ENCODE measurements at regions not wholly inside any gene's neighbourhood (a gene's known extent, or its start where the extent isn't known, plus 50 kb on each side); places are given as distances from the start of the nearest gene placed in this dataset.

- H3K4me2 ChIP-seq (ENCODE audit: low read depth, low read length) = no peak overlapping the region
- H4K8ac ChIP-seq (ENCODE audit: low read depth in 2 of 2, low read length in 2 of 2) = no peak overlapping the region
- no TSS peak for BruUV-seq (replicated peaks)
- H3K27ac ChIP-seq (ENCODE audit: insufficient read depth, low read length) = no peak overlapping the region
- H2BK20ac ChIP-seq (ENCODE audit: low read depth, low read length) = no peak overlapping the region
- intact Hi-C loops (cut with micrococcal nuclease) (no loop called here), dilution Hi-C loops (cut with HindIII; ENCODE audit: low sequenced_read_pairs, unreplicated experiment) (no loop called here), in situ Hi-C loops (cut with MboI; ENCODE audit: low sequenced_read_pairs) (no loop called here)
- H3K4ac ChIP-seq (ENCODE audit: low read depth, low read length) = no peak overlapping the region
- H2BK5ac ChIP-seq (ENCODE audit: low read depth, low read length, poor library complexity, severe bottlenecking) = no peak overlapping the region
- H3K9me1 ChIP-seq (ENCODE audit: insufficient read depth, low read length) = no peaks in the 10 kb centered on the region
- peaks cover 18% of the 10 kb centered on the region; the same call in 1 of the 2 replicates for H3K27me3 ChIP-seq (ENCODE audit: control insufficient read depth, insufficient read depth, low read length)
- ChIA-PET POLR2A (ENCODE audit: unreplicated experiment) (no interaction called here), CTCF (no interaction called here)
- H3K4me1 ChIP-seq (ENCODE audit: control insufficient read depth, insufficient read depth, low read length) = no peaks in the 10 kb centered on the region
- H3K18ac ChIP-seq (ENCODE audit: low read depth, low read length) = no peak overlapping the region
- H3K14ac ChIP-seq (replicated peaks; ENCODE audit: low read depth, low read length) = no peak overlapping the region
- DNase-seq (no peak), ATAC-seq (ENCODE audit: low read depth) (no peak)
- H3K56ac ChIP-seq (ENCODE audit: extremely low read depth, insufficient read depth, low read length) = no peak overlapping the region
- no peaks in the 10 kb centered on the region for H3K9me3 ChIP-seq (ENCODE audit: control insufficient read depth, insufficient read depth, low read length)
- no peak for TF ChIP-seq POLR2A (IDR thresholded peaks at IDR 0.05; ENCODE audit: low read depth, low read length)
- no peak for TF ChIP-seq CHD1 (IDR thresholded peaks at IDR 0.05; ENCODE audit: low read depth, low read length)
- TF ChIP-seq MXI1 (IDR thresholded peaks at IDR 0.05; ENCODE audit: borderline replicate concordance, low read depth, low read length) = no peak
- no peak for TF ChIP-seq RAD21 (IDR thresholded peaks at IDR 0.05; ENCODE audit: low read length)
- no peak for TF ChIP-seq FOS (IDR thresholded peaks at IDR 0.05; ENCODE audit: low read depth, low read length)
- TF ChIP-seq BHLHE40 (IDR thresholded peaks at IDR 0.05; ENCODE audit: low read depth, low read length) = no peak
- TF ChIP-seq USF2 (IDR thresholded peaks at IDR 0.05; ENCODE audit: low read depth, low read length) = no peak
- no peaks in the 10 kb centered on the region for H3K36me3 ChIP-seq (ENCODE audit: control insufficient read depth, insufficient read depth, low read length)
- 78% methylated on average over 7 of the region's 20 CpGs; no CpG with 5 or more reads in 1 of the 2 experiments for WGBS, 2 experiments (ENCODE audit: extremely low coverage in 2 of 2, insufficient read length in 1 of 2)
- H2AK5ac ChIP-seq (ENCODE audit: low read depth, low read length) = no peak overlapping the region
- no peak overlapping the region for H2BK15ac ChIP-seq (ENCODE audit: low read depth, low read length)
- H3K79me1 ChIP-seq (ENCODE audit: low read depth in 1 of 2, low read length in 2 of 2) = no peaks in the 10 kb centered on the region
- no peak overlapping the region for H2AK9ac ChIP-seq (replicated peaks; ENCODE audit: low read depth, low read length, poor library complexity)
- no peak overlapping the region for H3K23ac ChIP-seq (ENCODE audit: low read depth, low read length)
- H4K20me1 ChIP-seq (ENCODE audit: insufficient read depth, low read length) = no peaks in the 10 kb centered on the region
- no peak overlapping the region for H2AFZ ChIP-seq (replicated peaks; ENCODE audit: low read length, poor library complexity)
- H4K5ac ChIP-seq (ENCODE audit: low read depth, low read length) = no peak overlapping the region
- no peak overlapping the region for H2BK120ac ChIP-seq (ENCODE audit: low read depth, low read length)
- H4K91ac ChIP-seq (ENCODE audit: insufficient read depth, low read depth, low read length) = no peak overlapping the region
- H3K9ac ChIP-seq (ENCODE audit: low read depth, low read length) = no peak overlapping the region
- no peak overlapping the region for H3K4me3 ChIP-seq (ENCODE audit: insufficient read depth, low read depth, low read length)
Measured at GRCh38 chr14:101118746-101119591, 215.4 kb upstream of the RTL1 start.
